ENCODE measurements at regions not wholly inside any gene's neighbourhood (a gene's known extent, or its start where the extent isn't known, plus 50 kb on each side); places are given as distances from the start of the nearest gene placed in this dataset.

- no peaks in the 10 kb centered on the region for H3K9me3 ChIP-seq (ENCODE audit: control insufficient read depth in 5 of 5, low read length in 5 of 5)
- H3K36me3 ChIP-seq (ENCODE audit: control insufficient read depth in 5 of 5, insufficient read depth in 5 of 5, low read length in 5 of 5) = no peaks in the 10 kb centered on the region
- H3K27ac ChIP-seq (ENCODE audit: low read depth, low read length) = no peak overlapping the region
- no peaks in the 10 kb centered on the region for H3K4me1 ChIP-seq (ENCODE audit: control insufficient read depth in 5 of 5, insufficient read depth in 5 of 5, low read length in 5 of 5)
- H3K4me3 ChIP-seq (ENCODE audit: low read depth in 1 of 5, low read length in 5 of 5) = no peak overlapping the region
- H3K27me3 ChIP-seq (ENCODE audit: control insufficient read depth in 5 of 5, insufficient read depth in 4 of 5, low read length in 5 of 5) = no peaks in the 10 kb centered on the region
- H3K9ac ChIP-seq (ENCODE audit: low read length in 5 of 5) = no peak overlapping the region
Observed at GRCh38 chr10:53570221-53570620, 797.6 kb upstream of the MBL2 start.

- Histone ChIP-seq H3K9ac (ENCODE audit: low read length in 5 of 5) (no peak overlapping the region), H3K27ac (ENCODE audit: low read depth, low read length) (no peak overlapping the region), H3K4me3 (ENCODE audit: low read depth in 1 of 5, low read length in 5 of 5) (no peak overlapping the region), H3K9me3 (ENCODE audit: control insufficient read depth in 5 of 5, low read length in 5 of 5) (no peaks in the 10 kb centered on the region), H3K36me3 (ENCODE audit: control insufficient read depth in 5 of 5, insufficient read depth in 5 of 5, low read length in 5 of 5) (no peaks in the 10 kb centered on the region), H3K4me1 (ENCODE audit: control insufficient read depth in 5 of 5, insufficient read depth in 5 of 5, low read length in 5 of 5) (no peaks in the 10 kb centered on the region), H3K27me3 (ENCODE audit: control insufficient read depth in 5 of 5, insufficient read depth in 4 of 5, low read length in 5 of 5) (no peaks in the 10 kb centered on the region)
Observed at GRCh38 chr10:53569455-53569854, 796.9 kb upstream of the MBL2 start.

- H3K4me1 ChIP-seq (ENCODE audit: control insufficient read depth in 5 of 5, insufficient read depth in 5 of 5, low read length in 5 of 5) = no peaks in the 10 kb centered on the region
- H3K4me3 ChIP-seq (ENCODE audit: low read depth in 1 of 5, low read length in 5 of 5) = no peak overlapping the region
- H3K27ac ChIP-seq (ENCODE audit: low read depth, low read length) = no peak overlapping the region
- no peak overlapping the region for H3K9ac ChIP-seq (ENCODE audit: low read length in 5 of 5)
- no peaks in the 10 kb centered on the region for H3K27me3 ChIP-seq (ENCODE audit: control insufficient read depth in 5 of 5, insufficient read depth in 4 of 5, low read length in 5 of 5)
- H3K36me3 ChIP-seq (ENCODE audit: control insufficient read depth in 5 of 5, insufficient read depth in 5 of 5, low read length in 5 of 5) = no peaks in the 10 kb centered on the region
- no peaks in the 10 kb centered on the region for H3K9me3 ChIP-seq (ENCODE audit: control insufficient read depth in 5 of 5, low read length in 5 of 5)
Observed at GRCh38 chr10:53548664-53549063, 776.1 kb upstream of the MBL2 start.

GRCh38 chr10:53547364-53547763 is 774.8 kb upstream of the MBL2 start:
- Histone ChIP-seq H3K27me3 (ENCODE audit: control insufficient read depth in 5 of 5, insufficient read depth in 4 of 5, low read length in 5 of 5) (no peaks in the 10 kb centered on the region), H3K4me1 (ENCODE audit: control insufficient read depth in 5 of 5, insufficient read depth in 5 of 5, low read length in 5 of 5) (no peaks in the 10 kb centered on the region), H3K4me3 (ENCODE audit: low read depth in 1 of 5, low read length in 5 of 5) (no peak overlapping the region), H3K27ac (ENCODE audit: low read depth, low read length) (no peak overlapping the region), H3K36me3 (ENCODE audit: control insufficient read depth in 5 of 5, insufficient read depth in 5 of 5, low read length in 5 of 5) (no peaks in the 10 kb centered on the region), H3K9me3 (ENCODE audit: control insufficient read depth in 5 of 5, low read length in 5 of 5) (no peaks in the 10 kb centered on the region), H3K9ac (ENCODE audit: low read length in 5 of 5) (no peak overlapping the region)

- no peaks in the 10 kb centered on the region for H3K27me3 ChIP-seq (ENCODE audit: control insufficient read depth in 5 of 5, insufficient read depth in 4 of 5, low read length in 5 of 5)
- no peak overlapping the region for H3K27ac ChIP-seq (ENCODE audit: low read depth, low read length)
- no peaks in the 10 kb centered on the region for H3K9me3 ChIP-seq (ENCODE audit: control insufficient read depth in 5 of 5, low read length in 5 of 5)
- H3K36me3 ChIP-seq (ENCODE audit: control insufficient read depth in 5 of 5, insufficient read depth in 5 of 5, low read length in 5 of 5) = no peaks in the 10 kb centered on the region
- H3K4me3 ChIP-seq (ENCODE audit: low read depth in 1 of 5, low read length in 5 of 5) = no peak overlapping the region
- H3K9ac ChIP-seq (ENCODE audit: low read length in 5 of 5) = no peak overlapping the region
- H3K4me1 ChIP-seq (ENCODE audit: control insufficient read depth in 5 of 5, insufficient read depth in 5 of 5, low read length in 5 of 5) = no peaks in the 10 kb centered on the region
Observed at GRCh38 chr10:53543410-53543809, 770.8 kb upstream of the MBL2 start.

GRCh38 chr10:53537508-53537907 is 764.9 kb upstream of the MBL2 start:
- H3K9ac ChIP-seq (ENCODE audit: low read length in 5 of 5) = no peak overlapping the region
- no peak overlapping the region for H3K4me3 ChIP-seq (ENCODE audit: low read depth in 1 of 5, low read length in 5 of 5)
- no peaks in the 10 kb centered on the region for H3K4me1 ChIP-seq (ENCODE audit: control insufficient read depth in 5 of 5, insufficient read depth in 5 of 5, low read length in 5 of 5)
- no peaks in the 10 kb centered on the region for H3K9me3 ChIP-seq (ENCODE audit: control insufficient read depth in 5 of 5, low read length in 5 of 5)
- no peak overlapping the region for H3K27ac ChIP-seq (ENCODE audit: low read depth, low read length)
- no peaks in the 10 kb centered on the region for H3K27me3 ChIP-seq (ENCODE audit: control insufficient read depth in 5 of 5, insufficient read depth in 4 of 5, low read length in 5 of 5)
- H3K36me3 ChIP-seq (ENCODE audit: control insufficient read depth in 5 of 5, insufficient read depth in 5 of 5, low read length in 5 of 5) = no peaks in the 10 kb centered on the region

GRCh38 chr10:53536322-53536721 is 763.7 kb upstream of the MBL2 start:
- Histone ChIP-seq H3K36me3 (ENCODE audit: control insufficient read depth in 5 of 5, insufficient read depth in 5 of 5, low read length in 5 of 5) (no peaks in the 10 kb centered on the region), H3K27ac (ENCODE audit: low read depth, low read length) (no peak overlapping the region), H3K4me1 (ENCODE audit: control insufficient read depth in 5 of 5, insufficient read depth in 5 of 5, low read length in 5 of 5) (no peaks in the 10 kb centered on the region), H3K9ac (ENCODE audit: low read length in 5 of 5) (no peak overlapping the region), H3K4me3 (ENCODE audit: low read depth in 1 of 5, low read length in 5 of 5) (no peak overlapping the region), H3K9me3 (ENCODE audit: control insufficient read depth in 5 of 5, low read length in 5 of 5) (no peaks in the 10 kb centered on the region), H3K27me3 (ENCODE audit: control insufficient read depth in 5 of 5, insufficient read depth in 4 of 5, low read length in 5 of 5) (no peaks in the 10 kb centered on the region)

GRCh38 chr10:53534428-53534827 is 761.8 kb upstream of the MBL2 start:
- H3K27me3 ChIP-seq (ENCODE audit: control insufficient read depth in 5 of 5, insufficient read depth in 4 of 5, low read length in 5 of 5) = no peaks in the 10 kb centered on the region
- H3K4me3 ChIP-seq (ENCODE audit: low read depth in 1 of 5, low read length in 5 of 5) = no peak overlapping the region
- no peaks in the 10 kb centered on the region for H3K36me3 ChIP-seq (ENCODE audit: control insufficient read depth in 5 of 5, insufficient read depth in 5 of 5, low read length in 5 of 5)
- H3K27ac ChIP-seq (ENCODE audit: low read depth, low read length) = no peak overlapping the region
- H3K9me3 ChIP-seq (ENCODE audit: control insufficient read depth in 5 of 5, low read length in 5 of 5) = no peaks in the 10 kb centered on the region
- no peak overlapping the region for H3K9ac ChIP-seq (ENCODE audit: low read length in 5 of 5)
- no peaks in the 10 kb centered on the region for H3K4me1 ChIP-seq (ENCODE audit: control insufficient read depth in 5 of 5, insufficient read depth in 5 of 5, low read length in 5 of 5)

- Histone ChIP-seq H3K4me3 (ENCODE audit: low read depth in 1 of 5, low read length in 5 of 5) (no peak overlapping the region), H3K36me3 (ENCODE audit: control insufficient read depth in 5 of 5, insufficient read depth in 5 of 5, low read length in 5 of 5) (no peaks in the 10 kb centered on the region), H3K9me3 (ENCODE audit: control insufficient read depth in 5 of 5, low read length in 5 of 5) (no peaks in the 10 kb centered on the region), H3K27me3 (ENCODE audit: control insufficient read depth in 5 of 5, insufficient read depth in 4 of 5, low read length in 5 of 5) (no peaks in the 10 kb centered on the region), H3K27ac (ENCODE audit: low read depth, low read length) (no peak overlapping the region), H3K4me1 (ENCODE audit: control insufficient read depth in 5 of 5, insufficient read depth in 5 of 5, low read length in 5 of 5) (no peaks in the 10 kb centered on the region), H3K9ac (ENCODE audit: low read length in 5 of 5) (no peak overlapping the region)
Observed at GRCh38 chr10:53528974-53529373, 756.4 kb upstream of the MBL2 start.

GRCh38 chr10:53521046-53521445 is 748.5 kb upstream of the MBL2 start:
- no peak overlapping the region for H3K27ac ChIP-seq (ENCODE audit: low read depth, low read length)
- H3K27me3 ChIP-seq (ENCODE audit: control insufficient read depth in 5 of 5, insufficient read depth in 4 of 5, low read length in 5 of 5) = no peaks in the 10 kb centered on the region
- no peaks in the 10 kb centered on the region for H3K36me3 ChIP-seq (ENCODE audit: control insufficient read depth in 5 of 5, insufficient read depth in 5 of 5, low read length in 5 of 5)
- H3K9ac ChIP-seq (ENCODE audit: low read length in 5 of 5) = no peak overlapping the region
- H3K9me3 ChIP-seq (ENCODE audit: control insufficient read depth in 5 of 5, low read length in 5 of 5) = peaks cover 0 to 13% (median 5%) of the 10 kb centered on the region in 5 donors
- no peak overlapping the region for H3K4me3 ChIP-seq (ENCODE audit: low read depth in 1 of 5, low read length in 5 of 5)
- no peaks in the 10 kb centered on the region for H3K4me1 ChIP-seq (ENCODE audit: control insufficient read depth in 5 of 5, insufficient read depth in 5 of 5, low read length in 5 of 5)

GRCh38 chr10:53508197-53508596 is 735.6 kb upstream of the MBL2 start:
- Histone ChIP-seq H3K4me1 (ENCODE audit: control insufficient read depth in 5 of 5, insufficient read depth in 5 of 5, low read length in 5 of 5) (no peaks in the 10 kb centered on the region), H3K4me3 (ENCODE audit: low read depth in 1 of 5, low read length in 5 of 5) (no peak overlapping the region), H3K27ac (ENCODE audit: low read depth, low read length) (no peak overlapping the region), H3K36me3 (ENCODE audit: control insufficient read depth in 5 of 5, insufficient read depth in 5 of 5, low read length in 5 of 5) (no peaks in the 10 kb centered on the region), H3K9ac (ENCODE audit: low read length in 5 of 5) (no peak overlapping the region), H3K27me3 (ENCODE audit: control insufficient read depth in 5 of 5, insufficient read depth in 4 of 5, low read length in 5 of 5) (no peaks in the 10 kb centered on the region), H3K9me3 (ENCODE audit: control insufficient read depth in 5 of 5, low read length in 5 of 5) (no peaks in the 10 kb centered on the region)

Measured in subcutaneous abdominal adipose tissue (tissue), 5 donors.